T47D (cell line): ENCODE measurements at regions not wholly inside any gene's neighbourhood (a gene's known extent, or its start where the extent isn't known, plus 50 kb on each side); places are given as distances from the start of the nearest gene placed in this dataset.
A peak's percentile ranks its signal among the peaks of the same experiment; 100 is the strongest.
"Not testable (repeated sequence)": the region's sequence is repeated elsewhere in the genome, so short reads cannot be mapped to it uniquely, and the experiment has no call there.

Experiments used
- DNase-seq, 2 experiments: peaks; one replicate each; pipeline versions ENCODE4 v3.0.0 to v3.0.0-alpha.2; 2011 to 2012; ENCODE audit warnings: low read depth in 1 of 2, low spot score in 1 of 2
- JUND ChIP-seq: IDR thresholded peaks from 2 replicates; pipeline ENCODE4 v1.6.1; 2012; ENCODE audit warnings: low read depth
- in situ Hi-C: cut with HindIII; loops from 2 replicates; pipeline ENCODE4 v1.10.0; 2016; ENCODE audit warnings: low sequenced_read_pairs, low pct_unique_long_range_greater_than_20kb

GRCh38 chr2:4972472-4972871 lies 719.7 kb upstream of the SOX11 start:
- no peak for TF ChIP-seq JUND
- DNase-seq = no peak
- in situ Hi-C loops = no loop called here

GRCh38 chr2:4973354-4973753 lies 718.8 kb upstream of the SOX11 start:
- no peak for DNase-seq
- in situ Hi-C loops = no loop called here
- TF ChIP-seq JUND = no peak

GRCh38 chr2:4973973-4974372 lies 718.2 kb upstream of the SOX11 start:
- no peak for TF ChIP-seq JUND
- in situ Hi-C loops = no loop called here
- DNase-seq = peak in 1 of 2 experiments; percentile 2

GRCh38 chr2:4976407-4976806 lies 715.8 kb upstream of the SOX11 start:
- no peak for DNase-seq
- in situ Hi-C loops = no loop called here
- no peak for TF ChIP-seq JUND

- TF ChIP-seq JUND = no peak
- no peak for DNase-seq
- in situ Hi-C loops = no loop called here
These were observed 713.1 kb upstream of the SOX11 start for GRCh38 chr2:4979111-4979510.

- DNase-seq = no peak
- TF ChIP-seq JUND = no peak
- in situ Hi-C loops = no loop called here
These were observed 711.2 kb upstream of the SOX11 start for GRCh38 chr2:4980995-4981394.

GRCh38 chr2:4981802-4982409 lies 710.3 kb upstream of the SOX11 start:
- in situ Hi-C loops = no loop called here
- TF ChIP-seq JUND = no peak
- DNase-seq = no peak

GRCh38 chr2:4988444-4988843 lies 703.7 kb upstream of the SOX11 start:
- not testable (repeated sequence) for DNase-seq

GRCh38 chr2:4992226-4992625 lies 700.0 kb upstream of the SOX11 start:
- in situ Hi-C loops = no loop called here
- DNase-seq = no peak
- no peak for TF ChIP-seq JUND

More at GRCh38 chr2:4988444-4988843, 703.7 kb upstream of the SOX11 start:
- in situ Hi-C loops = not testable (repeated sequence)

GRCh38 chr2:4995466-4995865 lies 696.7 kb upstream of the SOX11 start:
- in situ Hi-C loops = no loop called here
- no peak for TF ChIP-seq JUND
- no peak for DNase-seq

- DNase-seq = no peak
- TF ChIP-seq JUND = no peak
- in situ Hi-C loops = no loop called here
These were observed 684.6 kb upstream of the SOX11 start for GRCh38 chr2:5007596-5007995.

GRCh38 chr2:5019324-5019723 lies 672.9 kb upstream of the SOX11 start:
- no peak for TF ChIP-seq JUND
- DNase-seq = no peak
- in situ Hi-C loops = no loop called here

- no peak for TF ChIP-seq JUND
- in situ Hi-C loops = no loop called here
- no peak for DNase-seq
These were observed 671.9 kb upstream of the SOX11 start for GRCh38 chr2:5020116-5020875.

GRCh38 chr2:5021136-5021535 lies 671.0 kb upstream of the SOX11 start:
- no peak for TF ChIP-seq JUND
- in situ Hi-C loops = no loop called here
- DNase-seq = no peak
